Endothelial cell of umbilical vein (primary cell): ENCODE measurements at regions not wholly inside any gene's neighbourhood (a gene's known extent, or its start where the extent isn't known, plus 50 kb on each side); places are given as distances from the start of the nearest gene placed in this dataset.

Experiments used
- BruUV-seq: library from RNA; stranded (reverse); fragments of 400-500 nt; replicated peaks from 2 replicates; lab custom pipeline; 2021; lab: Mats Ljungman, UMichigan
- CTCF ChIA-PET: fragments of 300-600, 350-600 bp; sonication (Branson Sonifier 250); formaldehyde crosslinking; loops from one replicate; lab custom pipeline; 2021; ENCODE audit warnings: antibody characterized with exemption, inconsistent platforms; lab: Charles Lee
- POLR2A ChIA-PET: fragments of 300-600, 350-600 bp; sonication (Branson Sonifier 250); formaldehyde crosslinking; loops from one replicate; lab custom pipeline; 2021; ENCODE audit warnings: antibody characterized with exemption, inconsistent platforms; lab: Charles Lee
- DNase-seq: peaks from one replicate; pipeline ENCODE4 v3.0.0-alpha.2; 2011; ENCODE audit warnings: low read depth, low spot score
- FAIRE-seq: peaks from 2 replicates; lab custom pipeline; 2011; peaks lifted over from hg19 to GRCh38; lab: Jason Lieb, UNC
- H2AFZ ChIP-seq: 2 replicates; pipeline ENCODE4 v1.6.0; 2012; ENCODE audit warnings: low read depth, low read length, control low read depth, inconsistent platforms
- H3K27ac ChIP-seq: 2 replicates; pipeline ENCODE4 v1.5.1; 2011; ENCODE audit warnings: low read depth, mild to moderate bottlenecking, control low read depth, low read length, moderate library complexity; ENCODE audit not compliant: insufficient read depth
- H3K27me3 ChIP-seq, 2 experiments: 2 replicates each; pipeline versions ENCODE4 v1.6.0 to v1.6.1; 2011; ENCODE audit warnings: low read length in 2 of 2, mixed read lengths in 1 of 2; ENCODE audit not compliant: control insufficient read depth in 2 of 2, insufficient read depth in 2 of 2
- H3K36me3 ChIP-seq, 2 experiments: 2 replicates in 1 of 2; 3 replicates in 1 of 2; pipeline ENCODE4 v1.5.1; 2011; ENCODE audit warnings: low read length in 2 of 2, mild to moderate bottlenecking in 1 of 2, moderate library complexity in 1 of 2; ENCODE audit not compliant: control insufficient read depth in 2 of 2, insufficient read depth in 2 of 2; ENCODE audit errors: extremely low read depth in 1 of 2
- H3K4me1 ChIP-seq: 3 replicates; pipeline ENCODE4 v1.5.1; 2011; ENCODE audit warnings: mild to moderate bottlenecking, low read length; ENCODE audit not compliant: control insufficient read depth, insufficient read depth; ENCODE audit errors: extremely low read depth
- H3K4me2 ChIP-seq: 2 replicates; pipeline ENCODE4 v1.6.1; 2011; ENCODE audit warnings: low read length, control low read depth, mixed read lengths; ENCODE audit not compliant: insufficient read depth
- H3K4me3 ChIP-seq, 3 experiments: fragments of 200-600 bp in 1 of 3; sonication (generic), shearing (Covaris generic) in 1 of 3; replicated peaks in 1 of 3; 2 replicates each; pipeline ENCODE4 v1.5.1; 2011 to 2016; ENCODE audit warnings: control low read depth in 3 of 3, low read length in 3 of 3, mild to moderate bottlenecking in 2 of 3, inconsistent platforms in 1 of 3, low read depth in 1 of 3, moderate library complexity in 1 of 3; ENCODE audit not compliant: insufficient read depth in 1 of 3
- H3K79me2 ChIP-seq: 2 replicates; pipeline ENCODE4 v1.6.0; 2012; ENCODE audit warnings: low read length, inconsistent platforms; ENCODE audit not compliant: control insufficient read depth, insufficient read depth
- H3K9ac ChIP-seq: replicated peaks from 2 replicates; pipeline ENCODE3; 2011; ENCODE audit warnings: low read length, control low read depth; ENCODE audit not compliant: insufficient read depth; ENCODE audit errors: extremely low read depth
- H3K9me1 ChIP-seq: replicated peaks from 3 replicates; pipeline ENCODE4 v1.6.0; 2011; ENCODE audit warnings: mild to moderate bottlenecking, low read length; ENCODE audit not compliant: control insufficient read depth, insufficient read depth; ENCODE audit errors: extremely low read depth
- H3K9me3 ChIP-seq: replicated peaks from 2 replicates; pipeline ENCODE4 v1.5.1; 2012; ENCODE audit warnings: low read length, inconsistent platforms; ENCODE audit not compliant: control insufficient read depth, insufficient read depth
- H4K20me1 ChIP-seq: replicated peaks from 2 replicates; pipeline ENCODE3; 2011; ENCODE audit warnings: mild to moderate bottlenecking, low read length; ENCODE audit not compliant: control insufficient read depth, insufficient read depth; ENCODE audit errors: extremely low read depth
- CTCF ChIP-seq, 2 donors: IDR thresholded peaks; 1 replicate in 1 of 2; 2 replicates in 1 of 2; pipeline ENCODE4 v1.5.1; 2011; ENCODE audit warnings: low read length in 2 of 2, mild to moderate bottlenecking in 2 of 2, moderate library complexity in 2 of 2, control low read depth in 1 of 2, inconsistent platforms in 1 of 2, low read depth in 1 of 2; ENCODE audit not compliant: insufficient read depth in 1 of 2; ENCODE audit errors: extremely low read depth in 1 of 2
- EZH2 ChIP-seq: IDR thresholded peaks from 2 replicates; pipeline ENCODE4 v1.6.1; 2012; ENCODE audit warnings: borderline replicate concordance, low read depth, mild to moderate bottlenecking, moderate library complexity, low read length, inconsistent platforms; ENCODE audit not compliant: severe bottlenecking
- FOS ChIP-seq: IDR thresholded peaks from 2 replicates; pipeline ENCODE4 v1.6.1; 2011; ENCODE audit warnings: mild to moderate bottlenecking, low read length, moderate library complexity, borderline replicate concordance; ENCODE audit not compliant: insufficient read depth
- GATA2 ChIP-seq: IDR thresholded peaks from 2 replicates; pipeline ENCODE4 v1.7.0; 2011; ENCODE audit warnings: low read depth, mild to moderate bottlenecking, moderate library complexity, mixed read lengths, low read length; ENCODE audit not compliant: insufficient read length, insufficient read depth
- JUN ChIP-seq: IDR thresholded peaks from 2 replicates; pipeline ENCODE4 v1.6.1; 2011; ENCODE audit warnings: borderline replicate concordance, low read depth; ENCODE audit not compliant: insufficient read length, insufficient read depth
- MAX ChIP-seq: IDR thresholded peaks from 2 replicates; pipeline ENCODE4 v1.6.1; 2011; ENCODE audit not compliant: insufficient read depth, insufficient read length
- MYC ChIP-seq: IDR thresholded peaks from one replicate; pipeline ENCODE4 v1.6.1; 2011; ENCODE audit warnings: mild to moderate bottlenecking, low read depth, low read length
- POLR2A ChIP-seq: IDR thresholded peaks from 2 replicates; pipeline ENCODE4 v1.6.1; 2012; ENCODE audit warnings: low read depth, mild to moderate bottlenecking, control low read depth, low read length
- POLR2AphosphoS5 ChIP-seq: IDR thresholded peaks from 2 replicates; pipeline ENCODE4 v1.6.1; 2012; ENCODE audit warnings: low read depth, mild to moderate bottlenecking, control low read depth, low read length, moderate library complexity; ENCODE audit not compliant: insufficient read depth
- dilution Hi-C: fragments of 300-500 bp; cut with MboI; formaldehyde crosslinking; loops from one replicate; pipeline ENCODE4 v1.15.0; 2019; ENCODE audit warnings: low sequenced_read_pairs; ENCODE audit not compliant: extremely low pct_ligation_motif_present
- intact Hi-C: fragments of 100-400 bp; cut with micrococcal nuclease; formaldehyde crosslinking; loops from one replicate; pipeline ENCODE4 v1.10.0; 2022

GRCh38 chr5:120103495-120103894 lies 360.6 kb upstream of the PRR16 start:
- Histone ChIP-seq H3K9me1 (no peaks in the 10 kb centered on the region), H3K4me1 (no peaks in the 10 kb centered on the region), H3K27ac (no peak overlapping the region), H2AFZ (no peak overlapping the region), H3K9me3 (no peaks in the 10 kb centered on the region), H4K20me1 (no peaks in the 10 kb centered on the region), H3K9ac (no peak overlapping the region), H3K4me2 (no peak overlapping the region), H3K27me3 (no peaks in the 10 kb centered on the region), H3K4me3 (no peak overlapping the region), H3K36me3 (no peaks in the 10 kb centered on the region), H3K79me2 (no peaks in the 10 kb centered on the region)
- no peak for TF ChIP-seq JUN
- no peak for TF ChIP-seq MAX
- no peak for TF ChIP-seq FOS
- TF ChIP-seq POLR2A, result no peak
- no peak for TF ChIP-seq CTCF (IDR thresholded peaks at IDR 0.05; ENCODE audit: extremely low read depth in 1 of 2, insufficient read depth in 1 of 2, low read depth in 1 of 2, low read length in 2 of 2)
- no peak for TF ChIP-seq EZH2
- TF ChIP-seq POLR2AphosphoS5, result no peak
- TF ChIP-seq GATA2, result no peak
- no peak for TF ChIP-seq MYC
- intact Hi-C loops, result no loop called here
- no TSS peak for BruUV-seq
- FAIRE-seq, result no peak
- dilution Hi-C loops, result no loop called here
- CTCF ChIA-PET, result no interaction called here
- no peak for DNase-seq
- POLR2A ChIA-PET, result no interaction called here
